Colonic mucosa (tissue), 4 donors: ENCODE measurements at regions not wholly inside any gene's neighbourhood (a gene's known extent, or its start where the extent isn't known, plus 50 kb on each side); places are given as distances from the start of the nearest gene placed in this dataset.
"Not testable (repeated sequence)": the region's sequence is repeated elsewhere in the genome, so short reads cannot be mapped to it uniquely, and the experiment has no call there.

Source experiments
- DNase-seq: peaks from one replicate; pipeline ENCODE4 v3.0.0-alpha.2; 2020
- H3K27ac ChIP-seq: fragments of 200-600 bp; one replicate; pipeline ENCODE4 v1.8.0; 2021
- H3K27me3 ChIP-seq: fragments of 200-600 bp; one replicate; pipeline ENCODE4 v1.8.0; 2021
- H3K36me3 ChIP-seq: fragments of 200-600 bp; one replicate; pipeline ENCODE4 v1.8.0; 2021
- H3K4me1 ChIP-seq: fragments of 200-600 bp; one replicate; pipeline ENCODE4 v1.8.0; 2021; ENCODE audit warnings: mild to moderate bottlenecking
- H3K4me3 ChIP-seq: fragments of 200-600 bp; one replicate; pipeline ENCODE4 v1.8.0; 2021
- H3K9ac ChIP-seq, 2 donors: one replicate each; pipeline ENCODE4 v1.7.0; 2013; ENCODE audit warnings: control low read depth in 2 of 2, low read depth in 2 of 2, low read length in 2 of 2
- H3K9me3 ChIP-seq: fragments of 200-600 bp; one replicate; pipeline ENCODE4 v1.8.0; 2021
- CTCF ChIP-seq: fragments of 200-600 bp; IDR thresholded peaks from one replicate; pipeline ENCODE4 v1.8.0; 2022; ENCODE audit warnings: antibody characterized with exemption, mild to moderate bottlenecking
- intact Hi-C: fragments of 100-400 bp; cut with DNase I; formaldehyde crosslinking; loops from one replicate; pipeline ENCODE4 v1.14.1; 2022
- donor health status: healthy.
- donor health status: DM: no; HTN: no; CAD: no.
- donor health status: DM: no; HTN: no; CAD: no.

GRCh38 chr16:85204242-85205010, 92.2 kb upstream of the CIBAR2 start:
- DNase-seq: no peak
- Histone ChIP-seq H3K4me1 (no peaks in the 10 kb centered on the region), H3K27ac (no peak overlapping the region), H3K9me3 (no peaks in the 10 kb centered on the region), H3K9ac (no peak overlapping the region), H3K36me3 (no peaks in the 10 kb centered on the region), H3K27me3 (no peaks in the 10 kb centered on the region), H3K4me3 (no peak overlapping the region)
- no peak for TF ChIP-seq CTCF
- intact Hi-C loops: no loop called here

- H3K4me1 ChIP-seq, DNase-seq, H3K9me3 ChIP-seq, H3K4me3 ChIP-seq, H3K27me3 ChIP-seq, H3K27ac ChIP-seq, intact Hi-C loops, H3K36me3 ChIP-seq: not testable (repeated sequence)
- H3K9ac ChIP-seq: peak overlapping the region in 1 of 2 donors; percentile 12
Observed at GRCh38 chr16:85205257-85205656, 93.0 kb upstream of the CIBAR2 start.

GRCh38 chr16:85205747-85206471, 93.6 kb upstream of the CIBAR2 start:
- no peak for DNase-seq
- Histone ChIP-seq H3K4me1 (no peaks in the 10 kb centered on the region), H3K9me3 (no peaks in the 10 kb centered on the region), H3K9ac (peak overlapping the region in 1 of 2 donors; percentile 12), H3K36me3 (no peaks in the 10 kb centered on the region), H3K4me3 (no peak overlapping the region), H3K27me3 (no peaks in the 10 kb centered on the region), H3K27ac (no peak overlapping the region)
- intact Hi-C loops: no loop called here
- TF ChIP-seq CTCF: no peak

- Histone ChIP-seq H3K4me3 (no peak overlapping the region), H3K27ac (no peak overlapping the region)
Observed at GRCh38 chr16:85206472-85207356, 94.4 kb upstream of the CIBAR2 start.

GRCh38 chr16:85207357-85207921, 95.2 kb upstream of the CIBAR2 start:
- Histone ChIP-seq H3K36me3 (no peaks in the 10 kb centered on the region), H3K27me3 (no peaks in the 10 kb centered on the region), H3K9me3 (no peaks in the 10 kb centered on the region), H3K27ac (no peak overlapping the region), H3K4me1 (no peaks in the 10 kb centered on the region), H3K4me3 (no peak overlapping the region), H3K9ac (no peak overlapping the region)
- no peak for DNase-seq
- intact Hi-C loops: no loop called here
- no peak for TF ChIP-seq CTCF

More at GRCh38 chr16:85206472-85207356, 94.4 kb upstream of the CIBAR2 start:
- Histone ChIP-seq H3K36me3 (no peaks in the 10 kb centered on the region), H3K27me3 (no peaks in the 10 kb centered on the region), H3K9me3 (no peaks in the 10 kb centered on the region), H3K9ac (no peak overlapping the region), H3K4me1 (no peaks in the 10 kb centered on the region)
- no peak for TF ChIP-seq CTCF
- peak; percentile 62 for DNase-seq
- intact Hi-C loops: no loop called here
